NCI-H2081 (cell line): ENCODE measurements at regions not wholly inside any gene's neighbourhood (a gene's known extent, or its start where the extent isn't known, plus 50 kb on each side); places are given as distances from the start of the nearest gene placed in this dataset.
A peak's percentile ranks its signal among the peaks of the same experiment; 100 is the strongest.

Experiments used
- DNase-seq, 2 experiments: peaks; one replicate each; lab custom pipeline; 2025; lab: John Stamatoyannopoulos, UW

- no peak for DNase-seq
These were observed 226.3 kb upstream of the ADGRL2 start for GRCh38 chr1:81574408-81574807.

- DNase-seq = no peak
These were observed 227.3 kb upstream of the ADGRL2 start for GRCh38 chr1:81573458-81573857.

- DNase-seq = no peak
These were observed 228.8 kb upstream of the ADGRL2 start for GRCh38 chr1:81571946-81572345.

- DNase-seq = no peak
These were observed 231.0 kb upstream of the ADGRL2 start for GRCh38 chr1:81569761-81570160.

GRCh38 chr1:81563632-81564031, 237.1 kb upstream of the ADGRL2 start:
- no peak for DNase-seq

GRCh38 chr1:81562934-81563333, 237.8 kb upstream of the ADGRL2 start:
- peak in 1 of 2 experiments; percentile 3 for DNase-seq

GRCh38 chr1:81560629-81561028, 240.1 kb upstream of the ADGRL2 start:
- DNase-seq = no peak

GRCh38 chr1:81559662-81560350, 240.9 kb upstream of the ADGRL2 start:
- DNase-seq = peak in 1 of 2 experiments; percentile 19

GRCh38 chr1:81558291-81559076, 242.2 kb upstream of the ADGRL2 start:
- no peak for DNase-seq

- DNase-seq = no peak
These were observed 243.8 kb upstream of the ADGRL2 start for GRCh38 chr1:81556968-81557367.

- no peak for DNase-seq
These were observed 246.2 kb upstream of the ADGRL2 start for GRCh38 chr1:81554534-81554933.

GRCh38 chr1:81554108-81554507, 246.6 kb upstream of the ADGRL2 start:
- DNase-seq = peak in 1 of 2 experiments; percentile 56

- no peak for DNase-seq
These were observed 247.2 kb upstream of the ADGRL2 start for GRCh38 chr1:81553503-81553902.

- DNase-seq = no peak
These were observed 248.8 kb upstream of the ADGRL2 start for GRCh38 chr1:81551946-81552345.

- DNase-seq = no peak
These were observed 250.0 kb upstream of the ADGRL2 start for GRCh38 chr1:81550753-81551152.

GRCh38 chr1:81549588-81550127, 251.1 kb upstream of the ADGRL2 start:
- DNase-seq = peak; percentile 8 to 66

GRCh38 chr1:81548918-81549587, 251.7 kb upstream of the ADGRL2 start:
- no peak for DNase-seq

- DNase-seq = no peak
These were observed 252.8 kb upstream of the ADGRL2 start for GRCh38 chr1:81547912-81548303.

- no peak for DNase-seq
These were observed 253.3 kb upstream of the ADGRL2 start for GRCh38 chr1:81547261-81547911.

- DNase-seq = no peak
These were observed 255.0 kb upstream of the ADGRL2 start for GRCh38 chr1:81545734-81546133.

- no peak for DNase-seq
These were observed 257.0 kb upstream of the ADGRL2 start for GRCh38 chr1:81543764-81544163.

- no peak for DNase-seq
These were observed 258.5 kb upstream of the ADGRL2 start for GRCh38 chr1:81542196-81542595.
